ENCODE measurements at regions not wholly inside any gene's neighbourhood (a gene's known extent, or its start where the extent isn't known, plus 50 kb on each side); places are given as distances from the start of the nearest gene placed in this dataset.

DNA sequence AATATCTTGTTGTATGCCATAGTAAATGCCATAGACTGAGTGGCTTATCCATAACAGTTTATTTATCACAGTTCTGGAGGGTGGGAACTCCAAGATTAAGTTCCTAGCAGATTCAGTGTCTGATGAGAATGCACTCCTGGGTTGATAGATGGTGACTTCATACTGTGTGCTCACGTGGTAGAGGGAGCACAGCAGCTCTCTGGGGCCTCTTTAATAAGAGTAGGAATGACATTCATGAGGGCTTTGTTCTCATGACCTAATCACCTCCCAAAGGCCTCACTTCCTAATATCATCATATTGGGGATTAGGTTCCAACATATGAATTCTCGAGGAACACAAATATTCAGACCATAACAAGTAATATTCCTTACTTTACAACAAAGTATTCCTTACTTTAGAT, 98.1 kb upstream of the SH3BP4 start:
- TF ChIP-seq KDM1A (IDR thresholded peaks at IDR 0.05; ENCODE audit: borderline replicate concordance, low read length) (no peak), SIN3A (conservative IDR thresholded peaks at IDR 0.05 in 1 of 2, IDR thresholded peaks at IDR 0.05 in 1 of 2; ENCODE audit: low read depth in 1 of 2, low read length in 2 of 2) (no peak), TCF12 (IDR thresholded peaks at IDR 0.05; ENCODE audit: low read depth, low read length) (no peak), CBX5 (IDR thresholded peaks at IDR 0.05; ENCODE audit: low read depth, low read length) (no peak), SP4 (IDR thresholded peaks at IDR 0.05; ENCODE audit: low read length) (no peak), HDAC6 (IDR thresholded peaks at IDR 0.05; ENCODE audit: low read depth, low read length) (no peak), ASH2L (IDR thresholded peaks at IDR 0.05; ENCODE audit: low read length) (no peak), RNF2 (IDR thresholded peaks at IDR 0.05; ENCODE audit: borderline replicate concordance, low read depth, low read length, missing control alignments, poor library complexity, severe bottlenecking) (no peak), RAD21 (IDR thresholded peaks at IDR 0.05 in 1 of 2, conservative IDR thresholded peaks at IDR 0.05 in 1 of 2; ENCODE audit: low read depth in 2 of 2, low read length in 2 of 2) (no peak), GTF2F1 (IDR thresholded peaks at IDR 0.05; ENCODE audit: borderline replicate concordance, low read depth, low read length) (no peak)
- TF ChIP-seq, protein P1, sequence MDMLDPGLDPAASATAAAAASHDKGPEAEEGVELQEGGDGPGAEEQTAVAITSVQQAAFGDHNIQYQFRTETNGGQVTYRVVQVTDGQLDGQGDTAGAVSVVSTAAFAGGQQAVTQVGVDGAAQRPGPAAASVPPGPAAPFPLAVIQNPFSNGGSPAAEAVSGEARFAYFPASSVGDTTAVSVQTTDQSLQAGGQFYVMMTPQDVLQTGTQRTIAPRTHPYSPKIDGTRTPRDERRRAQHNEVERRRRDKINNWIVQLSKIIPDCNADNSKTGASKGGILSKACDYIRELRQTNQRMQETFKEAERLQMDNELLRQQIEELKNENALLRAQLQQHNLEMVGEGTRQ (IDR thresholded peaks at IDR 0.05; ENCODE audit: low read length): no peak
- TF ChIP-seq, protein P2, sequence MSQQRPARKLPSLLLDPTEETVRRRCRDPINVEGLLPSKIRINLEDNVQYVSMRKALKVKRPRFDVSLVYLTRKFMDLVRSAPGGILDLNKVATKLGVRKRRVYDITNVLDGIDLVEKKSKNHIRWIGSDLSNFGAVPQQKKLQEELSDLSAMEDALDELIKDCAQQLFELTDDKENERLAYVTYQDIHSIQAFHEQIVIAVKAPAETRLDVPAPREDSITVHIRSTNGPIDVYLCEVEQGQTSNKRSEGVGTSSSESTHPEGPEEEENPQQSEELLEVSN (IDR thresholded peaks at IDR 0.05): no peak
- Histone ChIP-seq H3K14ac (ENCODE audit: insufficient read length) (no peak overlapping the region), H2AFZ (ENCODE audit: low read length) (no peak overlapping the region), H3K9ac (replicated peaks in 1 of 4; ENCODE audit: extremely low read depth in 1 of 4, low read depth in 3 of 4, low read length in 3 of 4) (no peak overlapping the region), H3K23me2 (ENCODE audit: low read depth, low read length) (no peaks in the 10 kb centered on the region), H3K4me2 (ENCODE audit: insufficient read depth in 1 of 2, low read depth in 2 of 2, low read length in 2 of 2) (no peak overlapping the region), H2BK120ac (replicated peaks; ENCODE audit: low read depth, low read length) (no peak overlapping the region), H4K20me1 (replicated peaks in 1 of 2; ENCODE audit: control insufficient read depth in 1 of 2, insufficient read depth in 2 of 2, low read length in 2 of 2) (no peaks in the 10 kb centered on the region), H3K79me2 (ENCODE audit: control insufficient read depth in 1 of 2, insufficient read depth in 2 of 2, low read length in 2 of 2) (no peaks in the 10 kb centered on the region), H3K18ac (ENCODE audit: extremely low read depth, low read length) (no peak overlapping the region), H3K27me3 (replicated peaks in 1 of 4; ENCODE audit: control insufficient read depth in 3 of 4, extremely low read depth in 1 of 4, insufficient read depth in 3 of 4, low read length in 3 of 4) (no peaks in the 10 kb centered on the region), H2AK5ac (ENCODE audit: low read depth, low read length) (no peak overlapping the region), H3K4ac (replicated peaks; ENCODE audit: insufficient read length, low read depth, low read length) (no peak overlapping the region), H3K36me3 (ENCODE audit: control insufficient read depth in 2 of 4, insufficient read depth in 4 of 4, low read length in 3 of 4) (no peaks in the 10 kb centered on the region), H2BK20ac (ENCODE audit: low read length) (no peak overlapping the region), H2BK5ac (ENCODE audit: low read depth, low read length) (no peak overlapping the region), H3K9me3 (ENCODE audit: insufficient read depth in 2 of 2, low read depth in 1 of 2, low read length in 1 of 2) (peaks cover 0 to 3% of the 10 kb centered on the region in 2 experiments; a peak in 1 of 4 replicates), H3K79me1 (ENCODE audit: low read depth, low read length) (no peaks in the 10 kb centered on the region), H4K91ac (replicated peaks; ENCODE audit: insufficient read length, low read length) (no peak overlapping the region), H2BK12ac (ENCODE audit: low read depth, low read length) (no peak overlapping the region), H3K4me3 (ENCODE audit: extremely low read depth in 1 of 4, insufficient read depth in 2 of 4, low read depth in 3 of 4, low read length in 4 of 4) (no peak overlapping the region), H2BK15ac (ENCODE audit: low read length) (no peak overlapping the region), H3K27ac (ENCODE audit: low read depth, low read length) (no peak overlapping the region), H4K8ac (ENCODE audit: extremely low read depth, insufficient read depth, low read length) (no peak overlapping the region), H3K56ac (replicated peaks; ENCODE audit: insufficient read length, low read depth, low read length) (no peak overlapping the region), H3K4me1 (replicated peaks in 1 of 4; ENCODE audit: control insufficient read depth in 3 of 4, insufficient read depth in 4 of 4, low read length in 3 of 4) (peaks cover 0 to 3% (median 0%) of the 10 kb centered on the region in 4 experiments; a peak in 3 of 7 replicates), H3K23ac (ENCODE audit: insufficient read length) (no peak overlapping the region), H4K5ac (ENCODE audit: insufficient read length, low read depth, low read length) (no peak overlapping the region)
- CTCF ChIA-PET (ENCODE audit: partially characterized antibody): no interaction called here
- no peak for DNase-seq (ENCODE audit: low read depth in 1 of 2, low spot score in 2 of 2)
- no peak for FAIRE-seq
- 88% methylated on average over 2 of the region's 2 CpGs; no CpG with 5 or more reads in 1 of the 2 experiments for WGBS, 2 experiments (ENCODE audit: extremely low coverage in 1 of 2, insufficient coverage in 1 of 2, insufficient read length in 1 of 2, insufficient replicate concordance in 2 of 2, low coverage in 1 of 2, low lambda C conversion rate in 2 of 2, missing lambda C conversion rate in 1 of 2)
- POLR2A ChIA-PET (ENCODE audit: partially characterized antibody): no interaction called here
